Heart right ventricle (tissue), 16 donors: ENCODE measurements at regions not wholly inside any gene's neighbourhood (a gene's known extent, or its start where the extent isn't known, plus 50 kb on each side); places are given as distances from the start of the nearest gene placed in this dataset.

Experiments
- ATAC-seq, 8 donors: fragments of 200-7000 bp; cut with Tn5 transposase; one replicate each; pipeline ENCODE4 v1.9.1; 2020; ENCODE audit warnings: mild to moderate bottlenecking in 8 of 8, moderate library complexity in 8 of 8, moderate number of reproducible peaks in 1 of 8
- DNase-seq, 2 donors: peaks; one replicate each; pipeline ENCODE4 v3.0.0-alpha.2; 2020
- H3K27ac ChIP-seq, 10 donors: fragments of 200-600 bp; sonication (generic) in 2 of 10; one replicate each; pipeline versions ENCODE4 v1.5.0 to v1.8.0; 2020 to 2022; ENCODE audit warnings: mild to moderate bottlenecking in 3 of 10
- H3K27me3 ChIP-seq, 7 donors: fragments of 200-600 bp; one replicate each; pipeline ENCODE4 v1.8.0; 2021 to 2022; ENCODE audit warnings: mild to moderate bottlenecking in 2 of 7
- H3K36me3 ChIP-seq, 9 donors: fragments of 200-600 bp; sonication (generic) in 1 of 9; one replicate each; pipeline versions ENCODE4 v1.5.0 to v1.8.0; 2020 to 2022; ENCODE audit warnings: mild to moderate bottlenecking in 2 of 9
- H3K4me1 ChIP-seq, 9 donors: fragments of 200-600 bp; sonication (generic) in 1 of 9; one replicate each; pipeline versions ENCODE4 v1.5.0 to v1.8.0; 2020 to 2022; ENCODE audit warnings: mild to moderate bottlenecking in 4 of 9
- H3K4me3 ChIP-seq, 10 donors: fragments of 200-600 bp; sonication (generic) in 2 of 10; one replicate each; pipeline versions ENCODE4 v1.5.0 to v1.8.0; 2020 to 2022; ENCODE audit warnings: mild to moderate bottlenecking in 7 of 10, moderate library complexity in 2 of 10
- H3K9me3 ChIP-seq, 11 donors: fragments of 200-600 bp in 10 of 11; sonication (generic) in 2 of 11; one replicate each; pipeline versions ENCODE4 v1.5.0 to v1.8.0; 2013 to 2022; ENCODE audit warnings: mild to moderate bottlenecking in 2 of 11, control low read depth in 1 of 11, moderate library complexity in 1 of 11
- CTCF ChIP-seq, 9 donors: fragments of 200-600 bp; sonication (generic) in 2 of 9; IDR thresholded peaks; one replicate each; pipeline versions ENCODE4 v1.5.0 to v1.8.0; 2021 to 2022; ENCODE audit warnings: antibody characterized with exemption in 9 of 9, mild to moderate bottlenecking in 5 of 9, moderate library complexity in 1 of 9
- WGBS, 2 donors: extraction: QIAGEN DNeasy Blood & Tissue Kit; methylation state at CpG; one replicate each; pipeline ENCODE4 v1.1.7; 2013; ENCODE audit warnings: inconsistent platforms in 1 of 2; 5-methylcytosine and 5-hydroxymethylcytosine counted together
- intact Hi-C, 10 donors: fragments of 100-400 bp; cut with DNase I; formaldehyde crosslinking; loops; one replicate each; pipeline versions ENCODE4 v1.11.1 to v1.14.2; 2022
- donor health status: Arrhythmogenic right ventricular cardiomyopathy.
- donor health status: ischemic (EF 13 %, LVEDD 7.1; RV severe dilation, severe dysfunction).
- donor health status: healthy with polysubstance abuse.
- donor health status: DM: no; HTN: yes; CAD: no.
- donor health status: DM: no; HTN: no; CAD: no.
- donor health status: ischemic (EF 25% LVEDD 6.9; RV normal size, moderate dysfunction).
- donor health status: ischemic (EF 25% LVEDD 5.7; RV mildly dilated, moderate dysfunction).
- donor health status: healthy.
- donor health status: DM: yes; HTN: yes; CAD: no.
- donor health status: Ischemic cardiomyopathy.
- donor health status: ischemic (EF 35%, LVEDD 5.7; RV mildly dilated, moderate dysfunction).
- donor health status: nonischemic (EF 11% LVEDD 7.7; RV severe dilation, severe dysfunction).
- donor health status: DM: yes; HTN: yes; CAD: no.
- donor health status: PGD.
- donor health status: ischemic (EF 29% LVEDD 5.4; RV normal size, mild dysfunction).
- donor health status: nonischemic (EF 23%, LVEDD 6.1; RV moderate dilation, normal function).

GRCh38 chr18:2407961-2408360 is 163.3 kb downstream of the METTL4 start:
- no peak overlapping the region for H3K4me3 ChIP-seq
- 71 to 89% methylated on average over 1 of the region's 1 CpG for WGBS, 2 donors
- no peak for TF ChIP-seq CTCF (IDR thresholded peaks at IDR 0.05)
- no peaks in the 10 kb centered on the region for H3K36me3 ChIP-seq
- no peaks in the 10 kb centered on the region for H3K9me3 ChIP-seq
- intact Hi-C loops: loop anchor here in 2 of 10 donors (10.0 kb wide), 2 partner anchors 57 to 73 kb away; no protein-coding TSS in a partner anchor
- ATAC-seq: no peak
- DNase-seq: no peak
- H3K4me1 ChIP-seq: no peaks in the 10 kb centered on the region
- H3K27me3 ChIP-seq: peaks cover 0 to 5% (median 0%) of the 10 kb centered on the region in 7 donors
- no peak overlapping the region for H3K27ac ChIP-seq

- Histone ChIP-seq H3K9me3 (no peaks in the 10 kb centered on the region), H3K4me1 (no peaks in the 10 kb centered on the region), H3K4me3 (no peak overlapping the region), H3K27me3 (peaks cover 0 to 5% (median 0%) of the 10 kb centered on the region in 7 donors), H3K36me3 (no peaks in the 10 kb centered on the region), H3K27ac (no peak overlapping the region)
- TF ChIP-seq CTCF (IDR thresholded peaks at IDR 0.05): no peak
- 66 to 81% methylated on average over 5 of the region's 5 CpGs for WGBS, 2 donors
- ATAC-seq (no peak), DNase-seq (no peak)
- intact Hi-C loops: loop anchor here in 2 of 10 donors (10.0 kb wide), 2 partner anchors 55 to 75 kb away; no protein-coding TSS in a partner anchor
These were observed 161.4 kb downstream of the METTL4 start for GRCh38 chr18:2409906-2410305.

- no peak for TF ChIP-seq CTCF (IDR thresholded peaks at IDR 0.05)
- Histone ChIP-seq H3K27me3 (peaks cover 0 to 5% (median 0%) of the 10 kb centered on the region in 7 donors), H3K4me3 (no peak overlapping the region), H3K9me3 (no peaks in the 10 kb centered on the region), H3K27ac (no peak overlapping the region), H3K4me1 (no peaks in the 10 kb centered on the region), H3K36me3 (no peaks in the 10 kb centered on the region)
- WGBS, 2 donors: 83 to 86% methylated on average over 1 of the region's 1 CpG
- intact Hi-C loops: no loop called here
- no peak for DNase-seq
- ATAC-seq: no peak
These were observed 160.6 kb downstream of the METTL4 start for GRCh38 chr18:2410688-2411087.

GRCh38 chr18:2411381-2411960 is 159.8 kb downstream of the METTL4 start:
- H3K27me3 ChIP-seq: peaks cover 0 to 5% (median 0%) of the 10 kb centered on the region in 7 donors
- H3K4me1 ChIP-seq: no peaks in the 10 kb centered on the region
- intact Hi-C loops: no loop called here
- 91 to 97% methylated on average over 1 of the region's 1 CpG for WGBS, 2 donors
- no peak for ATAC-seq
- H3K4me3 ChIP-seq: no peak overlapping the region
- DNase-seq: no peak
- H3K36me3 ChIP-seq: no peaks in the 10 kb centered on the region
- H3K27ac ChIP-seq: no peak overlapping the region
- TF ChIP-seq CTCF (IDR thresholded peaks at IDR 0.05): no peak
- H3K9me3 ChIP-seq: no peaks in the 10 kb centered on the region
